H9 (cell line): ENCODE measurements at regions not wholly inside any gene's neighbourhood (a gene's known extent, or its start where the extent isn't known, plus 50 kb on each side); places are given as distances from the start of the nearest gene placed in this dataset.

Experiments used
- DNase-seq: peaks from one replicate; pipeline ENCODE4 v3.0.0-alpha.2; 2017
- H2AFZ ChIP-seq: one replicate; pipeline ENCODE4 v1.6.1; 2013; ENCODE audit warnings: mild to moderate bottlenecking, low read length, control low read depth, moderate library complexity
- H2AK5ac ChIP-seq: 2 replicates; pipeline ENCODE4 v1.6.1; 2013; ENCODE audit warnings: low read length, control low read depth, mixed read lengths; ENCODE audit not compliant: insufficient read length
- H2BK120ac ChIP-seq: one replicate; pipeline ENCODE4 v1.6.1; 2013; ENCODE audit warnings: low read depth, mild to moderate bottlenecking, low read length, control low read depth, inconsistent platforms; ENCODE audit not compliant: poor library complexity, severe bottlenecking
- H2BK12ac ChIP-seq: 2 replicates; pipeline ENCODE4 v1.6.1; 2013; ENCODE audit warnings: low read length, control low read depth, mixed read lengths, low read depth; ENCODE audit not compliant: insufficient read length
- H2BK15ac ChIP-seq: 2 replicates; pipeline ENCODE4 v1.6.1; 2013; ENCODE audit warnings: low read depth, low read length, control low read depth
- H2BK20ac ChIP-seq: one replicate; pipeline ENCODE4 v1.6.1; 2013; ENCODE audit warnings: low read depth, mild to moderate bottlenecking, low read length, control low read depth, inconsistent platforms; ENCODE audit not compliant: poor library complexity, severe bottlenecking
- H2BK5ac ChIP-seq: 2 replicates; pipeline ENCODE4 v1.6.1; 2013; ENCODE audit warnings: low read length, control low read depth, mixed read lengths; ENCODE audit not compliant: insufficient read length
- H3K14ac ChIP-seq: 2 replicates; pipeline ENCODE4 v1.6.1; 2013; ENCODE audit warnings: low read length, control low read depth; ENCODE audit not compliant: insufficient read depth
- H3K18ac ChIP-seq: 2 replicates; pipeline ENCODE4 v1.6.1; 2013; ENCODE audit warnings: low read depth, mild to moderate bottlenecking, mixed read lengths, low read length, control low read depth; ENCODE audit not compliant: insufficient read length
- H3K23ac ChIP-seq: 2 replicates; pipeline ENCODE4 v1.6.1; 2013; ENCODE audit warnings: low read length, control low read depth, mixed read lengths, low read depth; ENCODE audit not compliant: insufficient read length
- H3K23me2 ChIP-seq: 2 replicates; pipeline ENCODE4 v1.6.1; 2013; ENCODE audit warnings: low read depth, mild to moderate bottlenecking, mixed read lengths, low read length, control low read depth; ENCODE audit not compliant: insufficient read length, poor library complexity, severe bottlenecking
- H3K27ac ChIP-seq: 2 replicates; pipeline ENCODE4 v1.5.1; 2013; ENCODE audit warnings: low read length, control low read depth, mixed read lengths, low read depth; ENCODE audit not compliant: insufficient read length
- H3K27me3 ChIP-seq: 2 replicates; pipeline ENCODE4 v1.6.1; 2013; ENCODE audit warnings: low read length, control low read depth, inconsistent platforms; ENCODE audit not compliant: insufficient read depth
- H3K4ac ChIP-seq: 2 replicates; pipeline ENCODE4 v1.6.1; 2013; ENCODE audit warnings: low read depth, mild to moderate bottlenecking, control low read depth, inconsistent platforms, low read length, moderate library complexity
- H3K4me1 ChIP-seq: 2 replicates; pipeline ENCODE4 v1.6.1; 2013; ENCODE audit warnings: low read length, control low read depth, inconsistent platforms; ENCODE audit not compliant: insufficient read depth
- H3K4me2 ChIP-seq: 2 replicates; pipeline ENCODE4 v1.6.1; 2013; ENCODE audit warnings: low read length, control low read depth, mixed read lengths; ENCODE audit not compliant: insufficient read length, insufficient read depth
- H3K56ac ChIP-seq: 2 replicates; pipeline ENCODE4 v1.6.1; 2013; ENCODE audit warnings: low read depth, mild to moderate bottlenecking, mixed read lengths, low read length, control low read depth; ENCODE audit not compliant: insufficient read length
- H3K79me1 ChIP-seq: 2 replicates; pipeline ENCODE4 v1.6.1; 2013; ENCODE audit warnings: low read depth, mild to moderate bottlenecking, moderate library complexity, low read length, control low read depth, inconsistent platforms; ENCODE audit not compliant: insufficient read depth, poor library complexity, severe bottlenecking
- H3K79me2 ChIP-seq: 2 replicates; pipeline ENCODE4 v1.6.1; 2013; ENCODE audit warnings: low read length, control low read depth, inconsistent platforms; ENCODE audit not compliant: insufficient read depth
- H3K9ac ChIP-seq: 2 replicates; pipeline ENCODE4 v1.6.1; 2013; ENCODE audit warnings: low read length, control low read depth, mixed read lengths; ENCODE audit not compliant: insufficient read length; ENCODE audit errors: extremely low read depth
- H3K9me3 ChIP-seq: one replicate; pipeline ENCODE4 v1.6.1; 2013; ENCODE audit warnings: low read depth, low read length, inconsistent platforms; ENCODE audit not compliant: control insufficient read depth
- H3T11ph ChIP-seq: one replicate; pipeline ENCODE4 v1.6.1; 2013; ENCODE audit warnings: mild to moderate bottlenecking, low read length, control low read depth, inconsistent platforms
- H4K20me1 ChIP-seq: one replicate; pipeline ENCODE4 v1.6.1; 2013; ENCODE audit not compliant: control insufficient read depth, insufficient read length, insufficient read depth
- H4K5ac ChIP-seq: 2 replicates; pipeline ENCODE4 v1.6.1; 2013; ENCODE audit warnings: low read depth, mild to moderate bottlenecking, mixed read lengths, low read length, control low read depth; ENCODE audit not compliant: insufficient read length
- H4K8ac ChIP-seq: replicated peaks from 2 replicates; pipeline ENCODE4 v1.6.1; 2013; ENCODE audit warnings: low read length, control low read depth, mixed read lengths, low read depth; ENCODE audit not compliant: insufficient read length
- H4K91ac ChIP-seq: 2 replicates; pipeline ENCODE4 v1.6.1; 2013; ENCODE audit warnings: low read depth, mild to moderate bottlenecking, moderate library complexity, mixed read lengths, low read length, control low read depth; ENCODE audit not compliant: insufficient read length
- H3K27ac Mint-ChIP-seq, 3 experiments: 2 replicates in 2 of 3; 3 replicates in 1 of 3; pipeline ENCODE4 v1.8.0; 2020 to 2021; ENCODE audit warnings: mixed read lengths in 3 of 3, mild to moderate bottlenecking in 1 of 3, moderate library complexity in 1 of 3
- H3K27me3 Mint-ChIP-seq: 2 replicates; pipeline ENCODE4 v1.8.0; 2021; ENCODE audit warnings: low read depth, mild to moderate bottlenecking, moderate library complexity, mixed read lengths
- H3K36me3 Mint-ChIP-seq, 3 experiments: 2 replicates in 2 of 3; 3 replicates in 1 of 3; pipeline ENCODE4 v1.8.0; 2020 to 2021; ENCODE audit warnings: low read depth in 3 of 3, mixed read lengths in 3 of 3; ENCODE audit not compliant: insufficient read depth in 1 of 3
- H3K4me1 Mint-ChIP-seq, 2 experiments: 2 replicates each; pipeline ENCODE4 v1.8.0; 2020; ENCODE audit warnings: mixed read lengths in 2 of 2
- H3K4me3 Mint-ChIP-seq, 2 experiments: 2 replicates in 1 of 2; 3 replicates in 1 of 2; pipeline ENCODE4 v1.8.0; 2020 to 2021; ENCODE audit warnings: mild to moderate bottlenecking in 2 of 2, mixed read lengths in 2 of 2, moderate library complexity in 1 of 2
- H3K9me3 Mint-ChIP-seq, 2 experiments: 2 replicates in 1 of 2; 3 replicates in 1 of 2; pipeline ENCODE4 v1.8.0; 2020; ENCODE audit warnings: mild to moderate bottlenecking in 2 of 2, mixed read lengths in 2 of 2, moderate library complexity in 1 of 2
- WGBS: extraction: QIAGEN DNeasy Blood & Tissue Kit; methylation state at CpG from one replicate; pipeline ENCODE4 v1.1.7; 2013; ENCODE audit warnings: missing lambda C conversion rate, low lambda C conversion rate, mixed read lengths; ENCODE audit not compliant: insufficient read length; ENCODE audit errors: extremely low coverage; 5-methylcytosine and 5-hydroxymethylcytosine counted together
- TF ChIP-seq, protein P1 (sequence below): fragments of 200-600 bp; sonication (generic); conservative IDR thresholded peaks from 3 replicates; pipeline ENCODE4 v1.8.0; 2021; ENCODE audit warnings: antibody characterized with exemption, mild to moderate bottlenecking

DNA sequence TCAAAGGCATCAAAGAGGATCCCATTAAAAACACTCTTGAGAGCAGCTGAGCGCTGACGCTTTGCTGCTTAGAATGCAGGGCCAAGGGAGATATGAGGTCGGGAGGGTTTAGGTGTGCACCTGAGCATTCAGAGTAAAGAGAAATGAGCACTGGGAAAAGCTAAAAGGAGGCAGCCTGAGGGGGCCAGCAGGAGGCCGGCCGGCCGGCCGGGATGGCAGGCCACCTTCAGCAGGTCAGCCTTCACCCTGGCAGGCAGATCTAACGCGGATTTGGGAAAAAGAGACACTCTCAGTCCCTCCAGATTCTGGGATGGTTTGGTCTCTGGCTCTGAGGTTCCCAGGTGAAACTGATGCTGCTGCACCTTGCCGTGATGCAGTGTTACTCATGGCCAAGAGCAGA, 393.5 kb downstream of the TRIML1 start:
- no peak overlapping the region for H3K4me3 Mint-ChIP-seq
- no peak for DNase-seq
- no peak overlapping the region for H3K56ac ChIP-seq
- no peak overlapping the region for H2BK120ac ChIP-seq
- H2BK12ac ChIP-seq = no peak overlapping the region
- H3K9me3 Mint-ChIP-seq = no peaks in the 10 kb centered on the region
- H3K9me3 ChIP-seq = no peaks in the 10 kb centered on the region
- no peak overlapping the region for H3K18ac ChIP-seq
- no peak overlapping the region for H4K5ac ChIP-seq
- no peak overlapping the region for H3K14ac ChIP-seq
- no peak overlapping the region for H3K23ac ChIP-seq
- H4K20me1 ChIP-seq = no peaks in the 10 kb centered on the region
- no CpG with 5 or more reads among the region's 10 CpGs for WGBS
- no peak overlapping the region for H2AFZ ChIP-seq
- no peaks in the 10 kb centered on the region for H3K36me3 Mint-ChIP-seq
- H4K91ac ChIP-seq = no peak overlapping the region
- H2AK5ac ChIP-seq = no peak overlapping the region
- no peak overlapping the region for H3K4ac ChIP-seq
- H3K27me3 ChIP-seq = no peaks in the 10 kb centered on the region
- H3K23me2 ChIP-seq = no peaks in the 10 kb centered on the region
- H3K79me1 ChIP-seq = no peaks in the 10 kb centered on the region
- no peak overlapping the region for H3K27ac ChIP-seq
- no peaks in the 10 kb centered on the region for H3K79me2 ChIP-seq
- H3T11ph ChIP-seq = no peak overlapping the region
- no peaks in the 10 kb centered on the region for H3K4me1 ChIP-seq
- H3K27ac Mint-ChIP-seq = 0 out of 7 replicates have a peak overlapping the region, but pooled peaks of 1 of the 3 experiments have one; percentile 3
- peaks cover 0 to 3% of the 10 kb centered on the region in 2 experiments; a peak in 2 of 4 replicates for H3K4me1 Mint-ChIP-seq
- no peak overlapping the region for H2BK20ac ChIP-seq
- H3K9ac ChIP-seq = no peak overlapping the region
- no peak overlapping the region for H2BK15ac ChIP-seq
- TF ChIP-seq, protein P1, sequence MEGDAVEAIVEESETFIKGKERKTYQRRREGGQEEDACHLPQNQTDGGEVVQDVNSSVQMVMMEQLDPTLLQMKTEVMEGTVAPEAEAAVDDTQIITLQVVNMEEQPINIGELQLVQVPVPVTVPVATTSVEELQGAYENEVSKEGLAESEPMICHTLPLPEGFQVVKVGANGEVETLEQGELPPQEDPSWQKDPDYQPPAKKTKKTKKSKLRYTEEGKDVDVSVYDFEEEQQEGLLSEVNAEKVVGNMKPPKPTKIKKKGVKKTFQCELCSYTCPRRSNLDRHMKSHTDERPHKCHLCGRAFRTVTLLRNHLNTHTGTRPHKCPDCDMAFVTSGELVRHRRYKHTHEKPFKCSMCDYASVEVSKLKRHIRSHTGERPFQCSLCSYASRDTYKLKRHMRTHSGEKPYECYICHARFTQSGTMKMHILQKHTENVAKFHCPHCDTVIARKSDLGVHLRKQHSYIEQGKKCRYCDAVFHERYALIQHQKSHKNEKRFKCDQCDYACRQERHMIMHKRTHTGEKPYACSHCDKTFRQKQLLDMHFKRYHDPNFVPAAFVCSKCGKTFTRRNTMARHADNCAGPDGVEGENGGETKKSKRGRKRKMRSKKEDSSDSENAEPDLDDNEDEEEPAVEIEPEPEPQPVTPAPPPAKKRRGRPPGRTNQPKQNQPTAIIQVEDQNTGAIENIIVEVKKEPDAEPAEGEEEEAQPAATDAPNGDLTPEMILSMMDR = no peak
- H2BK5ac ChIP-seq = no peak overlapping the region
- no peak overlapping the region for H4K8ac ChIP-seq
- H3K27me3 Mint-ChIP-seq = no peaks in the 10 kb centered on the region
- H3K4me2 ChIP-seq = no peak overlapping the region
